GM19324 (cell line): ENCODE measurements at regions not wholly inside any gene's neighbourhood (a gene's known extent, or its start where the extent isn't known, plus 50 kb on each side); places are given as distances from the start of the nearest gene placed in this dataset.

ENCODE experiments used
- ATAC-seq: cut with Tn5 transposase; IDR thresholded peaks from one replicate; pipeline ENCODE4 v1.9.1; 2021; ENCODE audit warnings: mild to moderate bottlenecking, moderate library complexity; ENCODE audit not compliant: unreplicated experiment, low FRiP score

GRCh38 chr21:25385911-25386474, 221.3 kb downstream of the MRPL39 start:
- no peak for ATAC-seq

GRCh38 chr21:25385341-25385740, 221.9 kb downstream of the MRPL39 start:
- ATAC-seq: no peak

- no peak for ATAC-seq
Observed at GRCh38 chr21:25384782-25385181, 222.5 kb downstream of the MRPL39 start.

- ATAC-seq: no peak
Observed at GRCh38 chr21:25383545-25383944, 223.7 kb downstream of the MRPL39 start.

GRCh38 chr21:25381936-25382452, 225.3 kb downstream of the MRPL39 start:
- no peak for ATAC-seq

- ATAC-seq: no peak
Observed at GRCh38 chr21:25375675-25376074, 231.6 kb downstream of the MRPL39 start.

- ATAC-seq: no peak
Observed at GRCh38 chr21:25373126-25374082, 233.9 kb downstream of the MRPL39 start.

- no peak for ATAC-seq
Observed at GRCh38 chr21:25371841-25372425, 235.3 kb downstream of the MRPL39 start.

GRCh38 chr21:25370311-25370744, 237.0 kb downstream of the MRPL39 start:
- ATAC-seq: no peak

- ATAC-seq: no peak
Observed at GRCh38 chr21:25369524-25370300, 237.6 kb downstream of the MRPL39 start.

GRCh38 chr21:25368531-25368930, 238.8 kb downstream of the MRPL39 start:
- no peak for ATAC-seq

GRCh38 chr21:25366116-25366515, 241.2 kb downstream of the MRPL39 start:
- ATAC-seq: no peak

- no peak for ATAC-seq
Observed at GRCh38 chr21:25362375-25363267, 244.7 kb downstream of the MRPL39 start.

GRCh38 chr21:25361765-25362164, 245.5 kb downstream of the MRPL39 start:
- ATAC-seq: no peak

GRCh38 chr21:25361097-25361496, 246.2 kb downstream of the MRPL39 start:
- no peak for ATAC-seq

GRCh38 chr21:25360593-25360992, 246.7 kb downstream of the MRPL39 start:
- ATAC-seq: no peak

GRCh38 chr21:25359724-25360123, 247.6 kb downstream of the MRPL39 start:
- ATAC-seq: no peak

GRCh38 chr21:25350056-25350455, 257.2 kb downstream of the MRPL39 start:
- no peak for ATAC-seq

- ATAC-seq: no peak
Observed at GRCh38 chr21:25343774-25344545, 263.3 kb downstream of the MRPL39 start.
